Ovary (tissue), 3 donors: ENCODE measurements at regions not wholly inside any gene's neighbourhood (a gene's known extent, or its start where the extent isn't known, plus 50 kb on each side); places are given as distances from the start of the nearest gene placed in this dataset.

Experiments
- CTCF ChIP-seq, 3 donors: fragments of 450-650 bp in 2 of 3; fragments of 200-600 bp in 1 of 3; IDR thresholded peaks; one replicate each; pipeline versions ENCODE4 v1.5.1 to v1.8.0; 2016 to 2022; ENCODE audit warnings: antibody characterized with exemption in 3 of 3, mild to moderate bottlenecking in 1 of 3
- POLR2A ChIP-seq: fragments of 450-650 bp; IDR thresholded peaks from one replicate; pipeline ENCODE4 v1.6.1; 2017; ENCODE audit warnings: antibody characterized with exemption, mild to moderate bottlenecking, moderate library complexity
- donor health status: DM: no; HTN: no; CAD: no.

- TF ChIP-seq CTCF (IDR thresholded peaks at IDR 0.05) = no peak
- no peak for TF ChIP-seq POLR2A
Measured at GRCh38 chr6:132995432-132995831, 181.1 kb downstream of the RPS12 start.
